HepG2 (cell line): ENCODE measurements at regions not wholly inside any gene's neighbourhood (a gene's known extent, or its start where the extent isn't known, plus 50 kb on each side); places are given as distances from the start of the nearest gene placed in this dataset.

Source experiments
- ATAC-seq: fragments of 200-7000 bp; cut with Tn5 transposase; 3 replicates; pipeline ENCODE4 v1.9.1; 2020; ENCODE audit warnings: mild to moderate bottlenecking, moderate library complexity
- BruUV-seq: library from RNA; stranded (reverse); fragments of 400-500 nt; replicated peaks from 2 replicates; lab custom pipeline; 2021; lab: Mats Ljungman, UMichigan
- CTCF ChIA-PET: fragments of 300-600 bp; formaldehyde crosslinking; extraction: SDS; loops from one replicate; lab custom pipeline; 2021; ENCODE audit warnings: low total read pairs, inconsistent platforms, low intra/inter-chr PET ratio; lab: Yijun Ruan, JAX
- POLR2A ChIA-PET: fragments of 350-600 bp; sonication (Branson Sonifier 250); formaldehyde crosslinking; loops from one replicate; lab custom pipeline; 2020; ENCODE audit warnings: antibody characterized with exemption, inconsistent platforms; lab: Yijun Ruan, JAX
- DNase-seq: peaks from one replicate; pipeline ENCODE4 v3.0.0-alpha.2; 2015; ENCODE audit warnings: low spot score
- FAIRE-seq: peaks from 3 replicates; lab custom pipeline; 2011; peaks lifted over from hg19 to GRCh38; lab: Jason Lieb, UNC
- H2AFZ ChIP-seq: one replicate; pipeline ENCODE4 v1.6.1; 2011; ENCODE audit warnings: low read length, inconsistent platforms
- H3K27ac ChIP-seq: fragments of 300-600 bp; 3 replicates; pipeline ENCODE4 v1.8.0; 2011; ENCODE audit warnings: mixed run types, mild to moderate bottlenecking, mixed read lengths, low read length, inconsistent platforms; ENCODE audit not compliant: insufficient read depth; ENCODE audit errors: extremely low read length
- H3K27me3 ChIP-seq, 2 experiments: fragments of 200-600 bp in 1 of 2; 2 replicates in 1 of 2; 3 replicates in 1 of 2; pipeline versions ENCODE4 v1.6.0 to v1.8.0; 2011; ENCODE audit warnings: low read length in 2 of 2, mild to moderate bottlenecking in 2 of 2, moderate library complexity in 2 of 2, inconsistent platforms in 1 of 2; ENCODE audit not compliant: insufficient read depth in 2 of 2, control insufficient read depth in 1 of 2
- H3K36me3 ChIP-seq, 2 experiments: fragments of 200-600 bp in 1 of 2; replicated peaks in 1 of 2; 2 replicates in 1 of 2; 3 replicates in 1 of 2; pipeline versions ENCODE4 v1.5.1 to v1.8.0; 2011; ENCODE audit warnings: low read length in 2 of 2, inconsistent platforms in 1 of 2; ENCODE audit not compliant: insufficient read depth in 2 of 2, control insufficient read depth in 1 of 2
- H3K4me1 ChIP-seq: 2 replicates; pipeline ENCODE4 v1.5.1; 2012; ENCODE audit warnings: low read length, inconsistent platforms; ENCODE audit not compliant: insufficient read depth
- H3K4me2 ChIP-seq: 2 replicates; pipeline ENCODE4 v1.6.0; 2011; ENCODE audit warnings: low read depth, low read length, inconsistent platforms
- H3K4me3 ChIP-seq, 3 experiments: fragments of 200-600 bp in 1 of 3; sonication (generic), shearing (Covaris generic) in 1 of 3; replicated peaks in 1 of 3; 2 replicates each; pipeline ENCODE4 v1.5.1; 2011 to 2016; ENCODE audit warnings: low read length in 3 of 3, inconsistent platforms in 2 of 3, low read depth in 2 of 3, mild to moderate bottlenecking in 2 of 3, control low read depth in 1 of 3, mixed read lengths in 1 of 3; ENCODE audit not compliant: insufficient read depth in 1 of 3
- H3K79me2 ChIP-seq: one replicate; pipeline ENCODE4 v1.6.1; 2011; ENCODE audit warnings: low read length, inconsistent platforms; ENCODE audit not compliant: insufficient read depth
- H3K9ac ChIP-seq: 2 replicates; pipeline ENCODE4 v1.6.0; 2011; ENCODE audit warnings: mild to moderate bottlenecking, low read depth, low read length, inconsistent platforms; ENCODE audit not compliant: insufficient read depth
- H3K9me3 ChIP-seq: 2 replicates; pipeline ENCODE4 v1.5.1; 2012; ENCODE audit warnings: mild to moderate bottlenecking, low read length
- H4K20me1 ChIP-seq: 2 replicates; pipeline ENCODE4 v1.6.0; 2011; ENCODE audit warnings: inconsistent platforms, mild to moderate bottlenecking, low read length, moderate library complexity; ENCODE audit not compliant: insufficient read depth
- BATF2 ChIP-seq: sonication (generic); formaldehyde crosslinking; IDR thresholded peaks from 2 replicates; pipeline ENCODE4 v1.8.0; 2022; ENCODE audit warnings: mild to moderate bottlenecking, missing genetic modification reagents, moderate library complexity
- CBFB ChIP-seq: sonication (generic); formaldehyde crosslinking; IDR thresholded peaks from 2 replicates; pipeline ENCODE4 v1.4.0; 2020; ENCODE audit warnings: missing genetic modification reagents
- GABPA ChIP-seq, 2 experiments: IDR thresholded peaks; 2 replicates each; pipeline ENCODE4 v1.6.1; 2011 to 2016; ENCODE audit warnings: low read depth in 2 of 2, low read length in 1 of 2, missing biosample characterization in 1 of 2, missing genetic modification characterization in 1 of 2
- HOXA3 ChIP-seq: sonication (generic); formaldehyde crosslinking; IDR thresholded peaks from 2 replicates; pipeline ENCODE4 v1.5.0; 2020; ENCODE audit warnings: missing genetic modification reagents
- SMAD9 ChIP-seq: sonication (generic); formaldehyde crosslinking; IDR thresholded peaks from 2 replicates; pipeline ENCODE4 v1.5.1; 2020; ENCODE audit warnings: mild to moderate bottlenecking, missing genetic modification reagents
- SMARCC2 ChIP-seq: fragments of 450-650 bp; IDR thresholded peaks from 2 replicates; pipeline ENCODE4 v1.6.1; 2017; ENCODE audit warnings: antibody characterized with exemption, mild to moderate bottlenecking
- ZNF121 ChIP-seq: sonication (generic); formaldehyde crosslinking; IDR thresholded peaks from 2 replicates; pipeline ENCODE4 v1.5.0; 2020; ENCODE audit warnings: mild to moderate bottlenecking, missing genetic modification reagents
- ZNF256 ChIP-seq: sonication (generic); formaldehyde crosslinking; conservative IDR thresholded peaks from 2 replicates; pipeline ENCODE4 v1.4.0; 2020; ENCODE audit warnings: missing genetic modification reagents
- WGBS: methylation state at CpG from one replicate; pipeline ENCODE4 v1.1.6; 2017; ENCODE audit warnings: low lambda C conversion rate; 5-methylcytosine and 5-hydroxymethylcytosine counted together
- in situ Hi-C: cut with HindIII; loops from 2 replicates; pipeline ENCODE4 v1.10.0; 2017; ENCODE audit warnings: low pct_unique_long_range_greater_than_20kb; ENCODE audit not compliant: extremely low pct_ligation_motif_present
- intact Hi-C: fragments of 100-400 bp; cut with micrococcal nuclease; formaldehyde crosslinking; loops from one replicate; pipeline ENCODE4 v1.10.0; 2022; ENCODE audit not compliant: unreplicated experiment

- TF ChIP-seq CBFB (CRISPR knock-in tag) (no peak), HOXA3 (CRISPR knock-in tag) (no peak), ZNF256 (no peak), SMARCC2 (no peak), GABPA (IDR thresholded peaks at IDR 0.05; ENCODE audit: low read depth, low read length) (peak; percentile 21; the same call in 1 of the 2 replicates), GABPA (CRISPR knock-in tag; IDR thresholded peaks at IDR 0.05; ENCODE audit: low read depth) (peak; percentile 78), BATF2 (CRISPR knock-in tag) (no peak), SMAD9 (CRISPR knock-in tag) (no peak)
Observed at GRCh38 chr10:62614389-62615157, 189.9 kb upstream of the ADO start (continued).

- H2AFZ ChIP-seq = no peak overlapping the region
- no peak for TF ChIP-seq ZNF121 (CRISPR knock-in tag)
- DNase-seq = no peak
- H3K4me2 ChIP-seq = no peak overlapping the region
- intact Hi-C loops = no loop called here
- no peak for ATAC-seq
- H3K9me3 ChIP-seq = no peaks in the 10 kb centered on the region
- in situ Hi-C loops = no loop called here
- H3K36me3 ChIP-seq = no peaks in the 10 kb centered on the region
- no peak overlapping the region for H3K27ac ChIP-seq
- H3K27me3 ChIP-seq = peaks cover 0 to 1% of the 10 kb centered on the region in 2 experiments; a peak in 1 of 5 replicates
- no TSS peak for BruUV-seq
- ChIA-PET POLR2A (no interaction called here), CTCF (no interaction called here)
- H3K79me2 ChIP-seq = no peaks in the 10 kb centered on the region
- no peak for FAIRE-seq
- H4K20me1 ChIP-seq = no peaks in the 10 kb centered on the region
- no peak overlapping the region for H3K4me3 ChIP-seq
- 0% methylated on average over 2 of the region's 2 CpGs for WGBS
- no peaks in the 10 kb centered on the region for H3K4me1 ChIP-seq
- no peak overlapping the region for H3K9ac ChIP-seq
Observed at GRCh38 chr10:62616885-62617590, 187.5 kb upstream of the ADO start.
